SJCRH30 (cell line): ENCODE measurements at regions not wholly inside any gene's neighbourhood (a gene's known extent, or its start where the extent isn't known, plus 50 kb on each side); places are given as distances from the start of the nearest gene placed in this dataset.
"Not testable (repeated sequence)": the region's sequence is repeated elsewhere in the genome, so short reads cannot be mapped to it uniquely, and the experiment has no call there.

Experiments
- DNase-seq, 2 experiments: peaks; one replicate each; pipeline ENCODE4 v3.0.0-alpha.2; 2015 to 2020
- H3K27ac ChIP-seq: fragments of 250-450 bp; sonication (Bioruptor Pico); 2 replicates; pipeline ENCODE4 v1.5.1; 2020; ENCODE audit warnings: mild to moderate bottlenecking, moderate library complexity
- H3K27me3 ChIP-seq: fragments of 250-450 bp; sonication (Bioruptor Pico); 2 replicates; pipeline ENCODE4 v1.5.1; 2020; ENCODE audit warnings: mild to moderate bottlenecking, moderate library complexity
- H3K36me3 ChIP-seq: fragments of 250-450 bp; sonication (Bioruptor Pico); 2 replicates; pipeline ENCODE4 v1.5.1; 2020; ENCODE audit warnings: mild to moderate bottlenecking, moderate library complexity
- H3K4me1 ChIP-seq: fragments of 250-450 bp; sonication (Bioruptor Pico); 2 replicates; pipeline ENCODE4 v1.5.1; 2020; ENCODE audit warnings: mild to moderate bottlenecking, moderate library complexity
- H3K4me3 ChIP-seq: fragments of 250-450 bp; sonication (Bioruptor Pico); 2 replicates; pipeline ENCODE4 v1.5.1; 2020; ENCODE audit warnings: mild to moderate bottlenecking, moderate library complexity
- H3K9me3 ChIP-seq: fragments of 250-450 bp; sonication (Bioruptor Pico); replicated peaks from 2 replicates; pipeline ENCODE4 v1.5.1; 2020; ENCODE audit warnings: mild to moderate bottlenecking, moderate library complexity

- H3K27ac ChIP-seq: no peak overlapping the region
- no peaks in the 10 kb centered on the region for H3K4me1 ChIP-seq
- H3K9me3 ChIP-seq: no peaks in the 10 kb centered on the region
- peak in 1 of 2 experiments; percentile 4 for DNase-seq
- H3K36me3 ChIP-seq: no peaks in the 10 kb centered on the region
- no peak overlapping the region for H3K4me3 ChIP-seq
- no peaks in the 10 kb centered on the region for H3K27me3 ChIP-seq
Measured at GRCh38 chr18:44320619-44321460, 359.8 kb upstream of the SETBP1 start.

DNA sequence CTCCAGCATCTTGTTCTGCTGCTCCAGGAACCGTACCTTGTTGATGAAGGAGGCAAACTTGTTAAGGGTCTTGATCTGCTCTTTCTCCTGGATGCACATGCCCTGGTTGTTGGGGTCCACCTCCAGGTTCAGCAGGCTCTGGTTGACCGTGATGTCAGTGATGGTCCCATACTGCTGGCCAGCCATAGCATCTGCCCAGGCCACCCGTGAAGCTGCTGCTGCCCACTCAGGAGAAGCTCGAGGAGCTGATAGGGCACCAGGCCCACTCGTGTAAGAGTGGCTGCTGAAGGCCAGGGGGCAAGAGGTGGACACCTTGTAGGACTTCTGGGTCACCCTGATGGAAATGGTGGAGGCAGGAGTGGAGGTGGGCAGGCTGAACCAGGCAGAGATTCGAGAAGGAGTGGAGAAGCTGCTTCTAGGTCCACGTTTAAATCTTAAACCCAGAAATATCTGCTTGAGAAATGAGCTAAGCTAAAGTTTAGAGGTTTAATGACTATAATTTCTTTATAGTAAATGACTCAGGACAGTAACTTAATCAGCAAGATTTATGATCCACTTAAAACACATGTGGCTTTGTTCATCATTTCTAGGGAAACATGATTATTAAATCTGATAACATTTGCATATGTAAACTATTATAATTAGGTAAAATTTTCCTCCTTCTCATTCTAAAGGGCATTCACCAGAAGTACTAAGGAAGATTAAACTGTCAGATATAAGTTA is 358.7 kb upstream of the SETBP1 start:
- Histone ChIP-seq H3K27me3 (no peaks in the 10 kb centered on the region), H3K27ac (no peak overlapping the region), H3K36me3 (no peaks in the 10 kb centered on the region), H3K4me3 (no peak overlapping the region), H3K4me1 (no peaks in the 10 kb centered on the region), H3K9me3 (no peaks in the 10 kb centered on the region)
- DNase-seq: no peak

DNA sequence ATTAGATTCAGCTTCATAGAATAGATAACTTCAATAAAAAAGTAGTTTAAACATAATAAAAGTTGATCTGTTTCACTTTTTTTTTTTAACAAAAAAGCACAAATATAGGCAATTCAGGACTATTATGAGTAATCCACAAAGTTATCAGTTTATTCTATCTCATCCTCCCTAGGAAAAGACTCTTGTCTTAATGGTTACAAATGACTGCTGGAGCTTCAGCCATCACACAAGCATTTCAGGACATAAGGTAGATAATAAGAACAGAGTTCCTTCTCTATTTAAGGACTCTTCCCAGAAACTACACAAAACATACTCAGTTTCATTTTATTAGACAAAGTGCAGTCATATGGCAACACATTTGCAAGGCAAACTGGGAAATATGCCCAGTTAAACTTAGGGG is 357.6 kb upstream of the SETBP1 start:
- no peak for DNase-seq
- no peaks in the 10 kb centered on the region for H3K9me3 ChIP-seq
- H3K27me3 ChIP-seq: no peaks in the 10 kb centered on the region
- no peaks in the 10 kb centered on the region for H3K4me1 ChIP-seq
- H3K27ac ChIP-seq: no peak overlapping the region
- H3K4me3 ChIP-seq: no peak overlapping the region
- H3K36me3 ChIP-seq: no peaks in the 10 kb centered on the region

GRCh38 chr18:44324361-44324760 is 356.3 kb upstream of the SETBP1 start:
- no peak for DNase-seq

GRCh38 chr18:44325903-44326635 is 354.6 kb upstream of the SETBP1 start:
- Histone ChIP-seq H3K36me3 (no peaks in the 10 kb centered on the region), H3K9me3 (no peaks in the 10 kb centered on the region)
- peak; percentile 43 to 52 for DNase-seq

More at GRCh38 chr18:44324361-44324760, 356.3 kb upstream of the SETBP1 start:
- H3K36me3 ChIP-seq: no peaks in the 10 kb centered on the region
- no peaks in the 10 kb centered on the region for H3K27me3 ChIP-seq
- no peak overlapping the region for H3K27ac ChIP-seq
- no peaks in the 10 kb centered on the region for H3K9me3 ChIP-seq
- no peaks in the 10 kb centered on the region for H3K4me1 ChIP-seq
- H3K4me3 ChIP-seq: no peak overlapping the region

GRCh38 chr18:44331656-44332570 is 348.8 kb upstream of the SETBP1 start:
- Histone ChIP-seq H3K36me3 (no peaks in the 10 kb centered on the region), H3K27me3 (no peaks in the 10 kb centered on the region), H3K4me1 (no peaks in the 10 kb centered on the region), H3K27ac (no peak overlapping the region), H3K9me3 (no peaks in the 10 kb centered on the region), H3K4me3 (no peak overlapping the region)
- DNase-seq: no peak

More at GRCh38 chr18:44325903-44326635, 354.6 kb upstream of the SETBP1 start:
- no peak overlapping the region for H3K4me3 ChIP-seq
- no peaks in the 10 kb centered on the region for H3K27me3 ChIP-seq
- no peak overlapping the region for H3K27ac ChIP-seq
- no peaks in the 10 kb centered on the region for H3K4me1 ChIP-seq

DNA sequence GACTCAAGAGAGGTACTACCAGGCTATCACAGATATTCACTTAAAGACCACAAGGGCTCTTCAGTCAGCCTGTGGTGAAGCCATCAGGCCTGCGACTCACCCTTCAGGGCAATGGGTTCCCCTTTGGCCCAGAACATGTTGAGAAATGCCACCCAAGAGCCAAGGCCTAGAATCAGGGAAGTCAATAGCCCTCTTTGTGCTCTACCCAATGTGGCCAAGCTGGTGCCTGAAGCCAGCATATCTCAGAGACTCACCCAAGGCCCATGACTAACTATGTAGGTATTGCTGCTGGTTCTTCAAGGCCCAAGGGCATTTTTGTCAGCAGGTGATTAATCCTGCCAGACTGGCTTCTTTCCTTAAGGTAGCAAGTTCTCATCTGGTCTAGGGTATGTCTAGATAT is 338.9 kb upstream of the SETBP1 start:
- Histone ChIP-seq H3K4me3 (no peak overlapping the region), H3K27me3 (no peaks in the 10 kb centered on the region), H3K36me3 (no peaks in the 10 kb centered on the region), H3K27ac (no peak overlapping the region), H3K9me3 (no peaks in the 10 kb centered on the region), H3K4me1 (no peaks in the 10 kb centered on the region)
- DNase-seq: no peak

DNA sequence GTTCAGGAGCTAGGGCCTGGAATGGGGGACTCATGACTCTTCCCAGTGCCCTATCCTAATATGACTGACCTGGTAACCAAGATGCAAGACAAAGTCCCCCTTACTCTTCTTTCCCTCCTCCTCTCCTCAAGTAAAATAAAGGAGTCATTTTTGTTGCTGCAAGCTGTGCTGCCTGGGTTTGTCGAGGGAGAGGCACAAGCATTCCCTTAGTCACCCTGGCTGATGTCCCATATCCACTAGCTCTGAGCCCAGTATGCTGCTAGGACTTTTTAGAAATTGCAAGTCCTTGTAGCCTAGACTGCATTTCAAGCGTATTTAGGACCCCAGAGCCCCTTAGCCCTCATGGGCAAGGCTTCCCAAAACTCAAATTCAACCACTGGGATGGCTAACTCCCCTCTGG is 338.5 kb upstream of the SETBP1 start:
- DNase-seq: no peak
- H3K36me3 ChIP-seq: no peaks in the 10 kb centered on the region
- no peaks in the 10 kb centered on the region for H3K27me3 ChIP-seq
- H3K27ac ChIP-seq: no peak overlapping the region
- no peaks in the 10 kb centered on the region for H3K4me1 ChIP-seq
- H3K9me3 ChIP-seq: no peaks in the 10 kb centered on the region
- H3K4me3 ChIP-seq: no peak overlapping the region

DNA sequence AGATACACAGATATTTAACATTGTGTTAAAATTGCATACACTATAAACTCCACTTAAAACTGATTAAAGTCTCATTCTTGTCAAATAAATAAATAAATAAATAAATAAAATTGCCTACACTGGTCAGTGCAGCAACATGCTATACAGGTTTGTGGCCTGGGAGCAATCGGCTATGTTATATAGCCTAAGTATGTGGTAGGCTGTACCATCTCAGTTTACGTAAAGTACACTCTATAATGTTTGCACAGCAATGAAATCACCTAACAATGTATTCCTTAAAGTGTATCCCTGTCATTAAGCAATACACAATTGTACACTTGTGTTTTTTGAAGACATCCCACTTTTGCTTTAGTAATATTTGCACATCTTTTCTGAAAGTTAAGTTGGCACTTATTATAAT is 337.7 kb upstream of the SETBP1 start:
- Histone ChIP-seq H3K27ac (no peak overlapping the region), H3K36me3 (no peaks in the 10 kb centered on the region), H3K9me3 (no peaks in the 10 kb centered on the region), H3K4me1 (no peaks in the 10 kb centered on the region), H3K4me3 (no peak overlapping the region), H3K27me3 (no peaks in the 10 kb centered on the region)
- no peak for DNase-seq

DNA sequence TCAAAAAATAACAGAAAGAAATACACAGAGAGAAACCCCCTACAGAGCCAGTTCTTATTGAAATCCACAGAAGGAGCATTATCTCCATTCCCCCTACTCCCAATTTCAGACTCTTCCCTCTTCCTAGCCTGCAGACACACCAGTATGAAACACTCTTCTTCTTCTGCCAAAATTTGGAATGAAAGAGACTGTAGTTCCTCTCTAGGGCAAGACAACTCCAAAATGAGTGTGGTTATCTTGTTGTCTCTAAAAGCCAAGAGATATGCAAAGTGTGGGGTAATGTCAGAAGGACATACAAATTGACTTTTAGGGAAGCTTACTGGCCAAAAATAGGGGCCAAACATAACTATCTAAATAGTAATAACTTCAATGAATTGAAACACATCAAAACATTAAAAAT is 337.1 kb upstream of the SETBP1 start:
- Histone ChIP-seq H3K27me3 (no peaks in the 10 kb centered on the region), H3K4me1 (no peaks in the 10 kb centered on the region), H3K27ac (no peak overlapping the region), H3K9me3 (no peaks in the 10 kb centered on the region), H3K36me3 (no peaks in the 10 kb centered on the region), H3K4me3 (no peak overlapping the region)
- no peak for DNase-seq

DNA sequence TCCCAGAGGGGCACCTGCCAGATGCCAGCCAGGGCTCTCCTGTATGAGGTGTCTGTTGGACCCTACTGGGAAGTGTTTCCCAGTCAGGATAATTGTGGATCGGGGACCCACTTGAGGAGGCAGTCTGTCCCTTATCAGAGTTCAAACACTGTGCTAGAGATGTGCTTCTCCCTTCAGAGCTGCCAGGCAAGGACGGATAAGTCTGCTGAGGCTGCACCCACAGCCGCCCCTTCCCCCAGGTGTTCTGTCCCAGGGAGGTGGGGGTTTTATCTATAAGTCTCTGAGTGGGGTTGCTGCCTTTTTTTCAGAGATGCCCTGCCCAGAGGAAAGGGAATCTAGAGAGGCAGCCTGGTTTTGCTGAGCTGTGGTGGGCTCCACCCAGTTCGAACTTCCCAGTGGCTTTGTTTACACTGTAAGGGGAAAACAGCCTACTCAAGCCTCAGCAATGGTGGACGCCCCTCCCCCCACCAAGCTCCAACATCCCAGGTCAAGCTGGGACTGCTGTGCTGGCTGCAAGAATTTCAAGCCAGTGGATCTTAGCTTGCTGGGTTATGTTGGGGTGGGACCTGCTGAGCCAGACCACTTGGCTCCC is 324.0 kb upstream of the SETBP1 start:
- H3K27ac ChIP-seq: no peak overlapping the region
- H3K27me3 ChIP-seq: no peaks in the 10 kb centered on the region
- DNase-seq: no peak
- no peaks in the 10 kb centered on the region for H3K9me3 ChIP-seq
- H3K36me3 ChIP-seq: no peaks in the 10 kb centered on the region
- H3K4me1 ChIP-seq: no peaks in the 10 kb centered on the region
- H3K4me3 ChIP-seq: no peak overlapping the region

DNA sequence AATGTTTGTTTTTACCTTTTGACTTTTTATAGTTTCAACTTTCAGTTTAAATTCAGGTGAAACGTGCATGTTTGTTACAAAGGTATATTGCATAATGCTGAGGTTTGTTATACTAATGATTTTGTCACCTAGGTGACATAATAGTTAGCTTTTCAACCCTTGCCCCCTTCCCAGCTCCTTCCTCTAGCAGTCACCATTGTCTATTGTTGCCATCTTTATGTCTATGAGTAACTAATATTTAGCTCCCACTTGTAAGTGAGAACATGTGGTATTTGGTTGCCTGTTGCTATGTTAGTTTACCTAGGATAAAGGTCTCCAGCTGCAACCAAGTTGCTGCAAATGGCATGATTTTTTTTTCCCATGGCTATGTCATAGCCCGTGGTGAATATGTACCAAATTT is 322.3 kb upstream of the SETBP1 start:
- H3K27ac ChIP-seq: no peak overlapping the region
- no peaks in the 10 kb centered on the region for H3K4me1 ChIP-seq
- H3K4me3 ChIP-seq: no peak overlapping the region
- DNase-seq: no peak
- no peaks in the 10 kb centered on the region for H3K9me3 ChIP-seq
- H3K27me3 ChIP-seq: no peaks in the 10 kb centered on the region
- H3K36me3 ChIP-seq: no peaks in the 10 kb centered on the region

DNA sequence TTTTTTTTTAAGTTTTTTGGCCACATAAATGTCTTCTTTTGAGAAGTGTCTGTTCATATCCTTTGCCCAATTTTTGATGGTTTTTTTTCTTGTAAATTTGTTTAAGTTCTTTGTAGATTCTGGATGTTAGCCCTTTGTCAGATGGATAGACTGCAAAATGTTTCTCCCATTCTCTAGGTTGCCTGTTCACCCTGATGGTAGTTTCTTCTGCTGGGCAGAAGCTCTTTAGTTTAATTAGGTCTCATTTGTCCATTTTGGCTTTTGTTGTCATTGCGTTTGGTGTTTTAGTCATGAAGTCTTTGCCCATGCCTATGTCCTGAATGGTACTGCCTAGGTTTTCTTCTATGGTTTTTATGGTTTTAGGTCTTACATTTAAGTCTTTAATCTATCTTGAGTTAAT is 320.9 kb upstream of the SETBP1 start:
- not testable (repeated sequence) for H3K27ac ChIP-seq, H3K9me3 ChIP-seq, H3K36me3 ChIP-seq, H3K4me3 ChIP-seq, DNase-seq, H3K27me3 ChIP-seq, H3K4me1 ChIP-seq

GRCh38 chr18:44362213-44362612 is 318.5 kb upstream of the SETBP1 start:
- H3K4me3 ChIP-seq, H3K27ac ChIP-seq, DNase-seq, H3K4me1 ChIP-seq, H3K36me3 ChIP-seq, H3K9me3 ChIP-seq, H3K27me3 ChIP-seq: not testable (repeated sequence)
